ENCODE measurements at regions not wholly inside any gene's neighbourhood (a gene's known extent, or its start where the extent isn't known, plus 50 kb on each side); places are given as distances from the start of the nearest gene placed in this dataset.

- TF ChIP-seq, protein P1, sequence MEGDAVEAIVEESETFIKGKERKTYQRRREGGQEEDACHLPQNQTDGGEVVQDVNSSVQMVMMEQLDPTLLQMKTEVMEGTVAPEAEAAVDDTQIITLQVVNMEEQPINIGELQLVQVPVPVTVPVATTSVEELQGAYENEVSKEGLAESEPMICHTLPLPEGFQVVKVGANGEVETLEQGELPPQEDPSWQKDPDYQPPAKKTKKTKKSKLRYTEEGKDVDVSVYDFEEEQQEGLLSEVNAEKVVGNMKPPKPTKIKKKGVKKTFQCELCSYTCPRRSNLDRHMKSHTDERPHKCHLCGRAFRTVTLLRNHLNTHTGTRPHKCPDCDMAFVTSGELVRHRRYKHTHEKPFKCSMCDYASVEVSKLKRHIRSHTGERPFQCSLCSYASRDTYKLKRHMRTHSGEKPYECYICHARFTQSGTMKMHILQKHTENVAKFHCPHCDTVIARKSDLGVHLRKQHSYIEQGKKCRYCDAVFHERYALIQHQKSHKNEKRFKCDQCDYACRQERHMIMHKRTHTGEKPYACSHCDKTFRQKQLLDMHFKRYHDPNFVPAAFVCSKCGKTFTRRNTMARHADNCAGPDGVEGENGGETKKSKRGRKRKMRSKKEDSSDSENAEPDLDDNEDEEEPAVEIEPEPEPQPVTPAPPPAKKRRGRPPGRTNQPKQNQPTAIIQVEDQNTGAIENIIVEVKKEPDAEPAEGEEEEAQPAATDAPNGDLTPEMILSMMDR (IDR thresholded peaks at IDR 0.05), result no peak
- TF ChIP-seq ELF4 (CRISPR knock-in tag; IDR thresholded peaks at IDR 0.05; ENCODE audit: low read depth), result no peak
- TF ChIP-seq SP1 (CRISPR knock-in tag; conservative IDR thresholded peaks at IDR 0.05), result no peak
- TF ChIP-seq ESRRA (CRISPR knock-in tag; IDR thresholded peaks at IDR 0.05; ENCODE audit: borderline replicate concordance), result no peak
- TF ChIP-seq, protein P2, sequence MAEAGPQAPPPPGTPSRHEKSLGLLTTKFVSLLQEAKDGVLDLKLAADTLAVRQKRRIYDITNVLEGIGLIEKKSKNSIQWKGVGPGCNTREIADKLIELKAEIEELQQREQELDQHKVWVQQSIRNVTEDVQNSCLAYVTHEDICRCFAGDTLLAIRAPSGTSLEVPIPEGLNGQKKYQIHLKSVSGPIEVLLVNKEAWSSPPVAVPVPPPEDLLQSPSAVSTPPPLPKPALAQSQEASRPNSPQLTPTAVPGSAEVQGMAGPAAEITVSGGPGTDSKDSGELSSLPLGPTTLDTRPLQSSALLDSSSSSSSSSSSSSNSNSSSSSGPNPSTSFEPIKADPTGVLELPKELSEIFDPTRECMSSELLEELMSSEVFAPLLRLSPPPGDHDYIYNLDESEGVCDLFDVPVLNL (CRISPR knock-in tag; IDR thresholded peaks at IDR 0.05; ENCODE audit: borderline replicate concordance, low read depth), result no peak
- no peak for TF ChIP-seq PREB (CRISPR knock-in tag; IDR thresholded peaks at IDR 0.05; ENCODE audit: borderline replicate concordance)
- no peak for TF ChIP-seq E2F1 (CRISPR knock-in tag; IDR thresholded peaks at IDR 0.05)
- no peak for TF ChIP-seq JUN (CRISPR knock-in tag; IDR thresholded peaks at IDR 0.05)
- no peak for TF ChIP-seq KAT7 (CRISPR knock-in tag; IDR thresholded peaks at IDR 0.05; ENCODE audit: borderline replicate concordance)
- no peak for TF ChIP-seq FOXP4 (CRISPR knock-in tag; IDR thresholded peaks at IDR 0.05)
- no peak for TF ChIP-seq ERG (CRISPR knock-in tag; IDR thresholded peaks at IDR 0.05)
Observed at GRCh38 chr11:45481026-45481425, 184.4 kb downstream of the CHST1 start.
